ENCODE measurements at regions not wholly inside any gene's neighbourhood (a gene's known extent, or its start where the extent isn't known, plus 50 kb on each side); places are given as distances from the start of the nearest gene placed in this dataset.

GRCh38 chr3:197422506-197422905 lies 124.1 kb upstream of the DLG1 start:
- Histone ChIP-seq H3K27ac (no peak overlapping the region), H3K9me3 (ENCODE audit: low read depth) (no peaks in the 10 kb centered on the region), H3K36me3 (ENCODE audit: low read depth) (no peaks in the 10 kb centered on the region), H3K9ac (no peak overlapping the region), H4K20me1 (ENCODE audit: insufficient read depth) (no peaks in the 10 kb centered on the region), H3K4me1 (ENCODE audit: insufficient read depth) (no peaks in the 10 kb centered on the region), H3K4me3 (no peak overlapping the region), H3F3A (ENCODE audit: insufficient read depth) (no peaks in the 10 kb centered on the region), H3K9me2 (ENCODE audit: insufficient read depth) (no peaks in the 10 kb centered on the region), H3K79me2 (ENCODE audit: insufficient read depth) (no peaks in the 10 kb centered on the region), H3K27me3 (replicated peaks; ENCODE audit: insufficient read depth) (peaks cover 21% of the 10 kb centered on the region), H3K4me2 (ENCODE audit: unreplicated experiment) (no peak overlapping the region), H2AFZ (no peak overlapping the region)
- in situ Hi-C loops (cut with MboI): no loop called here
- TF ChIP-seq EZH2phosphoT487 (IDR thresholded peaks at IDR 0.05; ENCODE audit: insufficient read depth, low read depth): no peak
- DNase-seq: no peak
- WGBS, 2 experiments (ENCODE audit: low coverage in 1 of 2, low lambda C conversion rate in 2 of 2, missing lambda C conversion rate in 2 of 2): 72 to 76% methylated on average over 7 of the region's 7 CpGs

DNA sequence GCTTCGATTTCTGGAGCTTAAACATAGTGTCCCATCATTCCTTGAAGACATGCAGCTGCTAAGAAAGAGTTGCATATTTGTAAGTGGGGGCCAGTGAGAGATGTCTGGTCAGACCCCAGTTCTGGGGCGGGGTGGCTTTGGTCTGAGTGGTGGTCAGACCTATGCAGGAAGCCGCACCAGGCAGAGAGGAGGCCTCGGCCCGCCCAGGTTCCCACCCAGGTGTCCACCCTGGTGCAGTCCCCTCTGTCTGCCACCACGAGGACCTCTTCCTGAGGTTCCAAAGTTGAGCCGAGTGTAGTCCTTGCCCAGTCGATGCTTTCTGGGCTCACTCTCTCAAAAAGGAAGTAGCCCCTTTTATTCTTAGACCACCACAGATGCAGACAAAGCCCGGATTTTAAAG lies 122.6 kb upstream of the DLG1 start:
- TF ChIP-seq EZH2phosphoT487 (IDR thresholded peaks at IDR 0.05; ENCODE audit: insufficient read depth, low read depth) (no peak), EZH2 (IDR thresholded peaks at IDR 0.05; ENCODE audit: insufficient read depth, poor library complexity, severe bottlenecking) (no peak)

GRCh38 chr3:197420566-197420965 lies 122.2 kb upstream of the DLG1 start:
- Histone ChIP-seq H3K9me2 (ENCODE audit: insufficient read depth) (no peaks in the 10 kb centered on the region), H3K79me2 (ENCODE audit: insufficient read depth) (no peaks in the 10 kb centered on the region), H3K9me3 (ENCODE audit: low read depth) (no peaks in the 10 kb centered on the region), H3K27me3 (replicated peaks; ENCODE audit: insufficient read depth) (peaks cover 21% of the 10 kb centered on the region), H3K27ac (no peak overlapping the region), H3K4me3 (no peak overlapping the region), H3K4me1 (ENCODE audit: insufficient read depth) (no peaks in the 10 kb centered on the region), H4K20me1 (ENCODE audit: insufficient read depth) (no peaks in the 10 kb centered on the region), H3K36me3 (ENCODE audit: low read depth) (no peaks in the 10 kb centered on the region), H3K4me2 (ENCODE audit: unreplicated experiment) (no peak overlapping the region), H3K9ac (no peak overlapping the region), H3F3A (ENCODE audit: insufficient read depth) (no peaks in the 10 kb centered on the region), H2AFZ (no peak overlapping the region)
- WGBS, 2 experiments (ENCODE audit: low coverage in 1 of 2, low lambda C conversion rate in 2 of 2, missing lambda C conversion rate in 2 of 2): 70 to 81% methylated on average over 4 of the region's 4 CpGs
- DNase-seq: no peak
- in situ Hi-C loops (cut with MboI): no loop called here
- TF ChIP-seq EZH2phosphoT487 (IDR thresholded peaks at IDR 0.05; ENCODE audit: insufficient read depth, low read depth) (no peak), EZH2 (IDR thresholded peaks at IDR 0.05; ENCODE audit: insufficient read depth, poor library complexity, severe bottlenecking) (no peak)

More for the DNA sequence above, 122.6 kb upstream of the DLG1 start:
- Histone ChIP-seq H3K36me3 (ENCODE audit: low read depth) (no peaks in the 10 kb centered on the region), H3K4me3 (no peak overlapping the region), H4K20me1 (ENCODE audit: insufficient read depth) (no peaks in the 10 kb centered on the region), H3K9ac (no peak overlapping the region), H3K79me2 (ENCODE audit: insufficient read depth) (no peaks in the 10 kb centered on the region), H3K4me1 (ENCODE audit: insufficient read depth) (no peaks in the 10 kb centered on the region), H3K9me3 (ENCODE audit: low read depth) (no peaks in the 10 kb centered on the region), H3K9me2 (ENCODE audit: insufficient read depth) (no peaks in the 10 kb centered on the region), H3K27ac (no peak overlapping the region), H3K4me2 (ENCODE audit: unreplicated experiment) (no peak overlapping the region), H3F3A (ENCODE audit: insufficient read depth) (no peaks in the 10 kb centered on the region), H2AFZ (no peak overlapping the region), H3K27me3 (replicated peaks; ENCODE audit: insufficient read depth) (peaks cover 21% of the 10 kb centered on the region)
- WGBS, 2 experiments (ENCODE audit: low coverage in 1 of 2, low lambda C conversion rate in 2 of 2, missing lambda C conversion rate in 2 of 2): 68 to 77% methylated on average over 9 of the region's 9 CpGs
- DNase-seq: no peak
- in situ Hi-C loops (cut with MboI): no loop called here

DNA sequence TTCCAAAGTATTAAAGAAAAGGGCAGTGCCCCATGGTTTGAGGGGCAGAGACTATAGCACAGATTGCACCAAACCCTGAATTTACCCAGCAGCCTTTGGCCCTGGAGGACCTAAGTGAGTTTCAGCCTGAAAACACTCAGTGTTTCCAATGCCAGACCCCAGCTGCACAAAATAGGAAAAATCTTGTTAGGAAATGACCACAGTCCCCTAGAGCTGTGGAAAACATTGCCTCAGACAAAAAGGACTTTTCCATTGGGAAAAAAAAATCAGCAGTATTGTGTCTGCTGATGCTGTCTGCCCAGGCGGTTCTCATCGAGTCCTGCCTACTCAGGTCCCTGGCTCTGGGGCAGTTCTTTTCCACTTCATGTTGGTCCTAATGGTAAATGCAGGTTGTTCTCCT lies 121.7 kb upstream of the DLG1 start:
- TF ChIP-seq EZH2phosphoT487 (IDR thresholded peaks at IDR 0.05; ENCODE audit: insufficient read depth, low read depth) (no peak), EZH2 (IDR thresholded peaks at IDR 0.05; ENCODE audit: insufficient read depth, poor library complexity, severe bottlenecking) (no peak)
- 74 to 76% methylated on average over 2 of the region's 2 CpGs for WGBS, 2 experiments (ENCODE audit: low coverage in 1 of 2, low lambda C conversion rate in 2 of 2, missing lambda C conversion rate in 2 of 2)
- Histone ChIP-seq H3K4me1 (ENCODE audit: insufficient read depth) (no peaks in the 10 kb centered on the region), H3K9ac (no peak overlapping the region), H3K79me2 (ENCODE audit: insufficient read depth) (no peaks in the 10 kb centered on the region), H2AFZ (no peak overlapping the region), H3K4me2 (ENCODE audit: unreplicated experiment) (no peak overlapping the region), H4K20me1 (ENCODE audit: insufficient read depth) (no peaks in the 10 kb centered on the region), H3K27me3 (replicated peaks; ENCODE audit: insufficient read depth) (peaks cover 21% of the 10 kb centered on the region), H3K36me3 (ENCODE audit: low read depth) (no peaks in the 10 kb centered on the region), H3F3A (ENCODE audit: insufficient read depth) (no peaks in the 10 kb centered on the region), H3K4me3 (no peak overlapping the region), H3K9me2 (ENCODE audit: insufficient read depth) (no peaks in the 10 kb centered on the region), H3K9me3 (ENCODE audit: low read depth) (no peaks in the 10 kb centered on the region), H3K27ac (no peak overlapping the region)
- in situ Hi-C loops (cut with MboI): no loop called here
- peak; percentile 33 for DNase-seq

DNA sequence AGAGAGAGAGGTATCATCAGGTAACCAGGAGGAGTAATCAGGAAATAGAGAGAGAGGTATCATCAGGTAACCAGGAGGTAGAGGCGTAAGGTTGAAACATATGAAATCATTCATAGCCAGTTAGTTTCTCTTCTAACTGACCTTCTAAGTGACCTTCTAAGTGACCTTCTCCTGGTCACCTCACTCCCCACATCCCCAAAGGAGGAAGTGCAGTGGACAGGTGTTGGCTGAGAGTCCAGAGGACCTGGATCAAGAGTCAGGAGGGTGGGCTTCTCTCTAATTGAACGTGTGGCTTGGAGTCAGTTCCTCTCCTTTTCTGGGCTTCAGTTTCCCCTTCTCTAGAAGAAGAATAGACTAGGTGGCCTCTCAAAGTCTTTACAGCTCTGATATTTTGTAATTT lies 121.3 kb upstream of the DLG1 start:
- no peak for DNase-seq
- Histone ChIP-seq H3K9me3 (ENCODE audit: low read depth) (no peaks in the 10 kb centered on the region), H2AFZ (no peak overlapping the region), H3K9ac (no peak overlapping the region), H3F3A (ENCODE audit: insufficient read depth) (no peaks in the 10 kb centered on the region), H3K4me1 (ENCODE audit: insufficient read depth) (no peaks in the 10 kb centered on the region), H3K36me3 (ENCODE audit: low read depth) (no peaks in the 10 kb centered on the region), H3K4me2 (ENCODE audit: unreplicated experiment) (no peak overlapping the region), H3K4me3 (no peak overlapping the region), H3K79me2 (ENCODE audit: insufficient read depth) (no peaks in the 10 kb centered on the region), H3K27me3 (replicated peaks; ENCODE audit: insufficient read depth) (peaks cover 21% of the 10 kb centered on the region), H3K27ac (no peak overlapping the region), H3K9me2 (ENCODE audit: insufficient read depth) (no peaks in the 10 kb centered on the region), H4K20me1 (ENCODE audit: insufficient read depth) (no peaks in the 10 kb centered on the region)
- TF ChIP-seq EZH2phosphoT487 (IDR thresholded peaks at IDR 0.05; ENCODE audit: insufficient read depth, low read depth) (no peak), EZH2 (IDR thresholded peaks at IDR 0.05; ENCODE audit: insufficient read depth, poor library complexity, severe bottlenecking) (no peak)
- 74 to 84% methylated on average over 2 of the region's 2 CpGs for WGBS, 2 experiments (ENCODE audit: low coverage in 1 of 2, low lambda C conversion rate in 2 of 2, missing lambda C conversion rate in 2 of 2)
- in situ Hi-C loops (cut with MboI): no loop called here
